Vagina (tissue), 2 donors: ENCODE measurements at regions not wholly inside any gene's neighbourhood (a gene's known extent, or its start where the extent isn't known, plus 50 kb on each side); places are given as distances from the start of the nearest gene placed in this dataset.

ENCODE experiments used
- POLR2A ChIP-seq, 2 donors: fragments of 450-650 bp; IDR thresholded peaks; one replicate each; pipeline ENCODE4 v1.6.1; 2017; ENCODE audit warnings: antibody characterized with exemption in 2 of 2, mild to moderate bottlenecking in 2 of 2, moderate library complexity in 2 of 2
- POLR2AphosphoS5 ChIP-seq, 2 donors: sonication (generic); formaldehyde crosslinking; IDR thresholded peaks; one replicate each; pipeline ENCODE4 v1.9.0; 2017; ENCODE audit warnings: antibody characterized with exemption in 2 of 2, mild to moderate bottlenecking in 2 of 2, low read depth in 1 of 2; ENCODE audit not compliant: insufficient read depth in 1 of 2
- TF ChIP-seq, protein P1 (sequence below), 3 experiments: fragments of 450-650 bp in 2 of 3; fragments of 200-600 bp in 1 of 3; sonication (generic) in 1 of 3; IDR thresholded peaks; one replicate each; pipeline ENCODE4 v1.5.1; 2017 to 2019; ENCODE audit warnings: antibody characterized with exemption in 3 of 3, mild to moderate bottlenecking in 2 of 3, moderate library complexity in 2 of 3

DNA sequence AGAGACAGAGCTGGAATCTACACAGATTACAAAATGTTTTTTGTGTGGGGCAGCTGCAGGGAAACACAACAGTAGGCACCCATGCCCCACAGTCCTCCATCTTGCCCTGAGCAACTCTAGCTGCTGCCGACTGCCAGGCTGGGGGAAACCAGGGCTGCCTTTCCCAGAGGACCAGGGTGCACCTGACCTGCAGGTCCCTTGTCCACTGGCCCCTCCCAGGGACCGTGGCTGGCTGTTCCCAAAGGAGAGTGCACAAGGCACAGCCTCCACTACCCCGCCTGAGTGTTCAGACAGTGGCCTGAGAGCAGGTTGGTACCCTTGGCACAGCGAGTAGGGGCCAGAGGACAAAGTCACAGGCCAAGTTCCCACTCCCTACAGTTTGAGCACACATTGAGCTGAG lies 181.8 kb downstream of the BARX2 start:
- no peak for TF ChIP-seq POLR2AphosphoS5 (IDR thresholded peaks at IDR 0.05; ENCODE audit: insufficient read depth in 1 of 2, low read depth in 1 of 2)
- TF ChIP-seq, protein P1, sequence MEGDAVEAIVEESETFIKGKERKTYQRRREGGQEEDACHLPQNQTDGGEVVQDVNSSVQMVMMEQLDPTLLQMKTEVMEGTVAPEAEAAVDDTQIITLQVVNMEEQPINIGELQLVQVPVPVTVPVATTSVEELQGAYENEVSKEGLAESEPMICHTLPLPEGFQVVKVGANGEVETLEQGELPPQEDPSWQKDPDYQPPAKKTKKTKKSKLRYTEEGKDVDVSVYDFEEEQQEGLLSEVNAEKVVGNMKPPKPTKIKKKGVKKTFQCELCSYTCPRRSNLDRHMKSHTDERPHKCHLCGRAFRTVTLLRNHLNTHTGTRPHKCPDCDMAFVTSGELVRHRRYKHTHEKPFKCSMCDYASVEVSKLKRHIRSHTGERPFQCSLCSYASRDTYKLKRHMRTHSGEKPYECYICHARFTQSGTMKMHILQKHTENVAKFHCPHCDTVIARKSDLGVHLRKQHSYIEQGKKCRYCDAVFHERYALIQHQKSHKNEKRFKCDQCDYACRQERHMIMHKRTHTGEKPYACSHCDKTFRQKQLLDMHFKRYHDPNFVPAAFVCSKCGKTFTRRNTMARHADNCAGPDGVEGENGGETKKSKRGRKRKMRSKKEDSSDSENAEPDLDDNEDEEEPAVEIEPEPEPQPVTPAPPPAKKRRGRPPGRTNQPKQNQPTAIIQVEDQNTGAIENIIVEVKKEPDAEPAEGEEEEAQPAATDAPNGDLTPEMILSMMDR (IDR thresholded peaks at IDR 0.05): no peak
- no peak for TF ChIP-seq POLR2A (IDR thresholded peaks at IDR 0.05)
